Embryonic facial prominence (tissue), 1 donor: ENCODE measurements at regions not wholly inside any gene's neighbourhood (a gene's known extent, or its start where the extent isn't known, plus 50 kb on each side); places are given as distances from the start of the nearest gene placed in this dataset.

ENCODE experiments used
- DNase-seq: peaks from one replicate; pipeline ENCODE4 v3.0.0-alpha.2; 2016; ENCODE audit errors: extremely low spot score

- DNase-seq: no peak
Measured at GRCh38 chr15:96670389-96670788, 339.9 kb downstream of the NR2F2 start.

- DNase-seq: no peak
Measured at GRCh38 chr15:96672629-96673028, 342.1 kb downstream of the NR2F2 start.

- DNase-seq: no peak
Measured at GRCh38 chr15:96678386-96678785, 347.9 kb downstream of the NR2F2 start.

- DNase-seq: no peak
Measured at GRCh38 chr15:96687388-96688107, 357.0 kb downstream of the NR2F2 start.

- DNase-seq: no peak
Measured at GRCh38 chr15:96690733-96691132, 360.2 kb downstream of the NR2F2 start.

- DNase-seq: no peak
Measured at GRCh38 chr15:96692826-96693225, 362.3 kb downstream of the NR2F2 start.

- no peak for DNase-seq
Measured at GRCh38 chr15:96693515-96693914, 363.0 kb downstream of the NR2F2 start.

- no peak for DNase-seq
Measured at GRCh38 chr15:96693990-96694517, 363.6 kb downstream of the NR2F2 start.

GRCh38 chr15:96695426-96695825 is 364.9 kb downstream of the NR2F2 start:
- no peak for DNase-seq

- DNase-seq: no peak
Measured at GRCh38 chr15:96699871-96700401, 369.4 kb downstream of the NR2F2 start.

GRCh38 chr15:96700555-96700954 is 370.1 kb downstream of the NR2F2 start:
- DNase-seq: no peak

GRCh38 chr15:96701443-96701842 is 370.9 kb downstream of the NR2F2 start:
- DNase-seq: no peak

GRCh38 chr15:96701877-96702276 is 371.4 kb downstream of the NR2F2 start:
- no peak for DNase-seq

GRCh38 chr15:96702589-96702988 is 372.1 kb downstream of the NR2F2 start:
- no peak for DNase-seq

GRCh38 chr15:96703091-96703490 is 372.6 kb downstream of the NR2F2 start:
- no peak for DNase-seq

GRCh38 chr15:96703794-96704550 is 373.5 kb downstream of the NR2F2 start:
- no peak for DNase-seq

- no peak for DNase-seq
Measured at GRCh38 chr15:96716075-96716474, 385.6 kb downstream of the NR2F2 start.

GRCh38 chr15:96716478-96716877 is 386.0 kb downstream of the NR2F2 start:
- no peak for DNase-seq

GRCh38 chr15:96720251-96720650 is 389.8 kb downstream of the NR2F2 start:
- no peak for DNase-seq

- no peak for DNase-seq
Measured at GRCh38 chr15:96720656-96721055, 390.2 kb downstream of the NR2F2 start.

GRCh38 chr15:96728591-96728990 is 398.1 kb downstream of the NR2F2 start:
- DNase-seq: no peak

- no peak for DNase-seq
Measured at GRCh38 chr15:96732704-96733103, 402.2 kb downstream of the NR2F2 start.

GRCh38 chr15:96733721-96734120 is 403.2 kb downstream of the NR2F2 start:
- no peak for DNase-seq
